Astrocyte (in vitro differentiated cells and primary cell): ENCODE measurements at regions not wholly inside any gene's neighbourhood (a gene's known extent, or its start where the extent isn't known, plus 50 kb on each side); places are given as distances from the start of the nearest gene placed in this dataset.

Experiments used
- DNase-seq: peaks from one replicate; pipeline ENCODE4 v3.0.0-alpha.2; 2010; ENCODE audit warnings: low read depth
- FAIRE-seq: peaks from 2 replicates; lab custom pipeline; 2011; peaks lifted over from hg19 to GRCh38; lab: Jason Lieb, UNC
- H2AFZ ChIP-seq: 2 replicates; pipeline ENCODE4 v1.6.0; 2012; ENCODE audit warnings: low read depth, low read length, inconsistent platforms
- H3K27ac ChIP-seq: 2 replicates; pipeline ENCODE4 v1.5.1; 2011; ENCODE audit warnings: low read depth, low read length, inconsistent platforms
- H3K27me3 ChIP-seq: 2 replicates; pipeline ENCODE4 v1.6.0; 2011; ENCODE audit warnings: low read length, inconsistent platforms; ENCODE audit not compliant: insufficient read depth
- H3K36me3 ChIP-seq: 2 replicates; pipeline ENCODE4 v1.5.1; 2011; ENCODE audit warnings: low read length, inconsistent platforms; ENCODE audit not compliant: insufficient read depth
- H3K4me1 ChIP-seq: 2 replicates; pipeline ENCODE4 v1.5.1; 2011; ENCODE audit warnings: low read length, inconsistent platforms; ENCODE audit not compliant: insufficient read depth
- H3K4me2 ChIP-seq: 2 replicates; pipeline ENCODE4 v1.6.0; 2012; ENCODE audit warnings: low read length, inconsistent platforms
- H3K4me3 ChIP-seq: 2 replicates; pipeline ENCODE4 v1.5.1; 2011; ENCODE audit warnings: low read depth, mild to moderate bottlenecking, low read length, inconsistent platforms; ENCODE audit not compliant: insufficient read depth
- H3K79me2 ChIP-seq: 2 replicates; pipeline ENCODE4 v1.6.0; 2012; ENCODE audit warnings: mild to moderate bottlenecking, low read length, inconsistent platforms; ENCODE audit not compliant: insufficient read depth
- H3K9ac ChIP-seq: 2 replicates; pipeline ENCODE4 v1.6.0; 2012; ENCODE audit warnings: mild to moderate bottlenecking, low read length, inconsistent platforms
- H3K9me3 ChIP-seq: 2 replicates; pipeline ENCODE4 v1.5.1; 2012; ENCODE audit warnings: low read depth, mild to moderate bottlenecking, low read length, inconsistent platforms; ENCODE audit not compliant: insufficient read depth
- H4K20me1 ChIP-seq: 2 replicates; pipeline ENCODE4 v1.6.0; 2012; ENCODE audit warnings: low read length, inconsistent platforms; ENCODE audit not compliant: insufficient read depth
- H3K27ac Mint-ChIP-seq: one replicate; pipeline ENCODE4 v1.8.0; 2021; ENCODE audit warnings: mild to moderate bottlenecking, mixed read lengths; ENCODE audit not compliant: unreplicated experiment
- H3K27me3 Mint-ChIP-seq: one replicate; pipeline ENCODE4 v1.8.0; 2021; ENCODE audit warnings: low read depth, mixed read lengths; ENCODE audit not compliant: unreplicated experiment
- H3K36me3 Mint-ChIP-seq: one replicate; pipeline ENCODE4 v1.8.0; 2021; ENCODE audit warnings: low read depth, mixed read lengths; ENCODE audit not compliant: unreplicated experiment
- H3K4me1 Mint-ChIP-seq: one replicate; pipeline ENCODE4 v1.8.0; 2021; ENCODE audit warnings: low read depth, mixed read lengths; ENCODE audit not compliant: unreplicated experiment
- H3K4me3 Mint-ChIP-seq: one replicate; pipeline ENCODE4 v1.8.0; 2021; ENCODE audit warnings: mild to moderate bottlenecking, moderate library complexity, mixed read lengths; ENCODE audit not compliant: unreplicated experiment
- H3K9me3 Mint-ChIP-seq: one replicate; pipeline ENCODE4 v1.8.0; 2021; ENCODE audit warnings: mild to moderate bottlenecking, mixed read lengths; ENCODE audit not compliant: unreplicated experiment
- CTCF ChIP-seq: IDR thresholded peaks from 2 replicates; pipeline ENCODE4 v1.5.1; 2011; ENCODE audit warnings: low read depth, mild to moderate bottlenecking, inconsistent platforms, low read length, moderate library complexity; ENCODE audit not compliant: insufficient read depth
- EZH2 ChIP-seq: IDR thresholded peaks from 2 replicates; pipeline ENCODE4 v1.6.1; 2012; ENCODE audit warnings: mild to moderate bottlenecking, low read length, inconsistent platforms; ENCODE audit not compliant: insufficient read depth

- Histone ChIP-seq H2AFZ (no peak overlapping the region), H3K27me3 (no peaks in the 10 kb centered on the region), H3K4me3 (no peak overlapping the region), H3K4me1 (peaks cover 3% of the 10 kb centered on the region), H3K79me2 (no peaks in the 10 kb centered on the region), H3K9ac (no peak overlapping the region), H3K9me3 (no peaks in the 10 kb centered on the region), H4K20me1 (no peaks in the 10 kb centered on the region), H3K36me3 (no peaks in the 10 kb centered on the region), H3K27ac (no peak overlapping the region), H3K4me2 (no peak overlapping the region)
- FAIRE-seq (no peak), DNase-seq (no peak)
- H3K27me3 Mint-ChIP-seq, result no peaks in the 10 kb centered on the region
- peaks cover 1% of the 10 kb centered on the region for H3K9me3 Mint-ChIP-seq
- TF ChIP-seq EZH2 (no peak), CTCF (no peak)
- no peak overlapping the region for H3K27ac Mint-ChIP-seq
- peaks cover 3% of the 10 kb centered on the region for H3K4me1 Mint-ChIP-seq
- no peak overlapping the region for H3K4me3 Mint-ChIP-seq
- H3K36me3 Mint-ChIP-seq, result no peaks in the 10 kb centered on the region
Measured at GRCh38 chr13:105670179-105670990, 865.1 kb downstream of the EFNB2 start.

DNA sequence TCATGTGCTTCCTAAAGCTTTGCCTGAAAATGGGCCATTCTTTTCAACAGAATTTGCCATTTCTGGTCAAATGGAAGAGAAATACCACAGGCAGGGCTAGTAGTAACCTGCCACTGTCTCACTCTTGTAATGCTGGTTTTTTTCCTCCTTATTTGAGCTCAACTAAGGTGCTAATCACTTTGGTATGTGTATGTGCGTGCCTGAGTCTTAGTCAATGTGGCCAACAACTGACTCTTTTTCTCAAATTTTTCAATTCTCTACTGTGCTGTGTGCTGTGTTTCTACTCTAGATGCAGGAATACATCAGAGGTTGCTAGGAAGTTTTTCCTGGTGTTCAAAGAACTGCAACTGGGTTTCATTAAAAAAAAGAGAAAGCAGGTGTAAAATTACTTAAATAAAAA is 870.2 kb downstream of the EFNB2 start:
- H2AFZ ChIP-seq, result peak overlapping the region; percentile 1
- peak overlapping the region; percentile 22 for H3K27ac ChIP-seq
- Mint-ChIP-seq H3K9me3 (peaks cover 1% of the 10 kb centered on the region), H3K27ac (peak overlapping the region; percentile 87), H3K4me1 (peaks cover 19% of the 10 kb centered on the region), H3K36me3 (no peaks in the 10 kb centered on the region), H3K4me3 (no peak overlapping the region), H3K27me3 (no peaks in the 10 kb centered on the region)
- H3K27me3 ChIP-seq, result no peaks in the 10 kb centered on the region
- H3K4me1 ChIP-seq, result peaks cover 8% of the 10 kb centered on the region
- no peaks in the 10 kb centered on the region for H3K79me2 ChIP-seq
- H3K36me3 ChIP-seq, result no peaks in the 10 kb centered on the region
- DNase-seq (peak; percentile 91), FAIRE-seq (peak; percentile 39)
- no peaks in the 10 kb centered on the region for H3K9me3 ChIP-seq
- TF ChIP-seq CTCF (no peak), EZH2 (no peak)
- no peak overlapping the region for H3K9ac ChIP-seq
- H3K4me2 ChIP-seq, result peak overlapping the region; percentile 46
- no peak overlapping the region for H3K4me3 ChIP-seq
- no peaks in the 10 kb centered on the region for H4K20me1 ChIP-seq

DNA sequence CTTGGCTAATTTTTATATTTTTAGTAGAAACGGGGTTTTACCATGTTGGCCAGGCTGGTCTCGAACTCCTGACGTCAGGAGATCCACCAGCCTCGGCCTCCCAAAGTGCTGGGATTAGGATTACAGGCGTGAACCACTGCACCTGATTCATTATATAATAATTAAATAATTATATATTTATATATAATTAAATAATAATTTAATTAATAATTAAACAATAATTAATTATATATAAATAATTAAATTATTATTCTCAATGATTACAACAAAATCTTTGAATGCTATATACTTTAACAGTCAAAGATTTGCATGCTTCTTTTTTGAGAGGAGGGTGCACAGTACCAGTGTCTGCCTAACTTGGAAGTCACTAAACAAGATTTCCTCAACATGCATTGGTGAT is 872.3 kb downstream of the EFNB2 start:
- H3K27me3 ChIP-seq, result no peaks in the 10 kb centered on the region
- peaks cover 1% of the 10 kb centered on the region for H3K9me3 Mint-ChIP-seq
- H3K4me1 Mint-ChIP-seq, result peaks cover 28% of the 10 kb centered on the region
- no peaks in the 10 kb centered on the region for H3K27me3 Mint-ChIP-seq
- FAIRE-seq, result no peak
- peaks cover 8% of the 10 kb centered on the region for H3K4me1 ChIP-seq
- H3K4me3 ChIP-seq, result no peak overlapping the region
- no peak overlapping the region for H3K9ac ChIP-seq
- no peak overlapping the region for H3K4me2 ChIP-seq
- no peak overlapping the region for H3K4me3 Mint-ChIP-seq
- TF ChIP-seq EZH2 (no peak), CTCF (no peak)
- H3K36me3 Mint-ChIP-seq, result no peaks in the 10 kb centered on the region
- H3K27ac ChIP-seq, result no peak overlapping the region
- DNase-seq, result no peak
- no peaks in the 10 kb centered on the region for H3K79me2 ChIP-seq
- no peaks in the 10 kb centered on the region for H3K9me3 ChIP-seq
- no peaks in the 10 kb centered on the region for H4K20me1 ChIP-seq
- H3K36me3 ChIP-seq, result no peaks in the 10 kb centered on the region
- no peak overlapping the region for H2AFZ ChIP-seq
- H3K27ac Mint-ChIP-seq, result no peak overlapping the region
